Mesothelial cell of epicardium (in vitro differentiated cells): ENCODE measurements at regions not wholly inside any gene's neighbourhood (a gene's known extent, or its start where the extent isn't known, plus 50 kb on each side); places are given as distances from the start of the nearest gene placed in this dataset.

Source experiments
- DNase-seq, 2 experiments: peaks; one replicate each; pipeline ENCODE4 v3.0.0; 2021; ENCODE audit warnings: low spot score in 2 of 2; ENCODE audit not compliant: unreplicated experiment in 2 of 2
- H3K27ac Mint-ChIP-seq: 2 replicates; pipeline ENCODE4 v1.8.0; 2021; ENCODE audit warnings: mixed read lengths
- H3K27me3 Mint-ChIP-seq: 2 replicates; pipeline ENCODE4 v1.8.0; 2021; ENCODE audit warnings: low read depth, mixed read lengths
- H3K36me3 Mint-ChIP-seq: 2 replicates; pipeline ENCODE4 v1.8.0; 2021; ENCODE audit warnings: mixed read lengths
- H3K4me1 Mint-ChIP-seq: 2 replicates; pipeline ENCODE4 v1.8.0; 2021; ENCODE audit warnings: mixed read lengths
- H3K4me3 Mint-ChIP-seq: 2 replicates; pipeline ENCODE4 v1.8.0; 2021; ENCODE audit warnings: mild to moderate bottlenecking, moderate library complexity, mixed read lengths
- H3K9me3 Mint-ChIP-seq: 2 replicates; pipeline ENCODE4 v1.8.0; 2021; ENCODE audit warnings: mixed read lengths
- CTCF ChIP-seq: fragments of 200-600 bp; sonication (generic); IDR thresholded peaks from one replicate; pipeline ENCODE4 v1.5.0; 2021; ENCODE audit warnings: antibody characterized with exemption; ENCODE audit not compliant: unreplicated experiment

- DNase-seq = no peak
- no peak overlapping the region for H3K4me3 Mint-ChIP-seq
- no peaks in the 10 kb centered on the region for H3K36me3 Mint-ChIP-seq
- H3K4me1 Mint-ChIP-seq = peaks cover 4% of the 10 kb centered on the region
- TF ChIP-seq CTCF = no peak
- H3K27ac Mint-ChIP-seq = no peak overlapping the region
- H3K27me3 Mint-ChIP-seq = peaks cover 10% of the 10 kb centered on the region
- no peaks in the 10 kb centered on the region for H3K9me3 Mint-ChIP-seq
These were observed 1036.6 kb downstream of the IGSF11 start for GRCh38 chr3:117998071-117998470.

GRCh38 chr3:118000219-118000618 is 1034.4 kb downstream of the IGSF11 start:
- H3K4me1 Mint-ChIP-seq = peaks cover 4% of the 10 kb centered on the region
- H3K36me3 Mint-ChIP-seq = no peaks in the 10 kb centered on the region
- H3K27me3 Mint-ChIP-seq = no peaks in the 10 kb centered on the region
- H3K4me3 Mint-ChIP-seq = no peak overlapping the region
- H3K27ac Mint-ChIP-seq = no peak overlapping the region
- no peaks in the 10 kb centered on the region for H3K9me3 Mint-ChIP-seq
- DNase-seq = no peak
- no peak for TF ChIP-seq CTCF

- no peaks in the 10 kb centered on the region for H3K27me3 Mint-ChIP-seq
- H3K27ac Mint-ChIP-seq = no peak overlapping the region
- peaks cover 4% of the 10 kb centered on the region for H3K4me1 Mint-ChIP-seq
- TF ChIP-seq CTCF = no peak
- no peak overlapping the region for H3K4me3 Mint-ChIP-seq
- H3K9me3 Mint-ChIP-seq = peaks cover 3% of the 10 kb centered on the region
- no peaks in the 10 kb centered on the region for H3K36me3 Mint-ChIP-seq
- no peak for DNase-seq
These were observed 1033.3 kb downstream of the IGSF11 start for GRCh38 chr3:118001380-118001779.

- no peak overlapping the region for H3K27ac Mint-ChIP-seq
- H3K4me1 Mint-ChIP-seq = no peaks in the 10 kb centered on the region
- no peaks in the 10 kb centered on the region for H3K36me3 Mint-ChIP-seq
- no peak for TF ChIP-seq CTCF
- no peaks in the 10 kb centered on the region for H3K27me3 Mint-ChIP-seq
- H3K9me3 Mint-ChIP-seq = peaks cover 10% of the 10 kb centered on the region
- H3K4me3 Mint-ChIP-seq = no peak overlapping the region
- no peak for DNase-seq
These were observed 1022.7 kb downstream of the IGSF11 start for GRCh38 chr3:118011910-118012309.

- DNase-seq = no peak
- Mint-ChIP-seq H3K4me3 (no peak overlapping the region), H3K9me3 (peaks cover 72% of the 10 kb centered on the region), H3K27ac (no peak overlapping the region), H3K4me1 (no peaks in the 10 kb centered on the region), H3K27me3 (no peaks in the 10 kb centered on the region), H3K36me3 (no peaks in the 10 kb centered on the region)
- no peak for TF ChIP-seq CTCF
These were observed 1005.6 kb downstream of the IGSF11 start for GRCh38 chr3:118029049-118029448.

GRCh38 chr3:118036215-118036614 is 998.4 kb downstream of the IGSF11 start:
- Mint-ChIP-seq H3K9me3 (peaks cover 44% of the 10 kb centered on the region), H3K4me3 (no peak overlapping the region), H3K27me3 (no peaks in the 10 kb centered on the region), H3K4me1 (no peaks in the 10 kb centered on the region), H3K27ac (no peak overlapping the region), H3K36me3 (peaks cover under 1% of the 10 kb centered on the region)
- DNase-seq = no peak
- no peak for TF ChIP-seq CTCF
